GM21390 (cell line): ENCODE measurements at regions not wholly inside any gene's neighbourhood (a gene's known extent, or its start where the extent isn't known, plus 50 kb on each side); places are given as distances from the start of the nearest gene placed in this dataset.
"Not testable (repeated sequence)": the region's sequence is repeated elsewhere in the genome, so short reads cannot be mapped to it uniquely, and the experiment has no call there.

ENCODE experiments used
- ATAC-seq: cut with Tn5 transposase; IDR thresholded peaks from one replicate; pipeline ENCODE4 v1.9.1; 2021; ENCODE audit not compliant: unreplicated experiment

- ATAC-seq, result not testable (repeated sequence)
Measured at GRCh38 chr4:189622574-189622973, 318.1 kb upstream of the FRG1 start.

- not testable (repeated sequence) for ATAC-seq
Measured at GRCh38 chr4:189627041-189627440, 313.6 kb upstream of the FRG1 start.

DNA sequence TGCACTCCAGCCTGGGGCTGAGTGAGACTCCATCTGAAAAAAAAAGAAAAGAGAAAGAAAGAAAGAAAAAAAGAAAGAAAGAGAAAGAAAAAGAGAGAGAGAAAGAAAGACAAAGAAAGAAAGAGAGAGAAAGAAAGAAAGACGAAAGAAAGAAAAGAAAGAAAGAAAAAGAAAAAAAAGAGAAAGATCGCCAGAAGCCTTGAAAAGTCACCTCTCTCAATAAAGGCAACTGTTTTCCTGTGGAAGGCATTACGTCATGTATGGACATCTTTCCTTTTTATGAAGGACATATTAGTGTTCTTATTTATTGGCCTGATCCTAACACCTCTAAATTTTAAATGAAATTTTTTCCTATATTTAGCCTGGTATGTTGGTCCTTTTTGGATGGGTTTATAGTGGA is 310.9 kb upstream of the FRG1 start:
- not testable (repeated sequence) for ATAC-seq

- ATAC-seq, result not testable (repeated sequence)
Measured at GRCh38 chr4:189630913-189631567, 309.6 kb upstream of the FRG1 start.

DNA sequence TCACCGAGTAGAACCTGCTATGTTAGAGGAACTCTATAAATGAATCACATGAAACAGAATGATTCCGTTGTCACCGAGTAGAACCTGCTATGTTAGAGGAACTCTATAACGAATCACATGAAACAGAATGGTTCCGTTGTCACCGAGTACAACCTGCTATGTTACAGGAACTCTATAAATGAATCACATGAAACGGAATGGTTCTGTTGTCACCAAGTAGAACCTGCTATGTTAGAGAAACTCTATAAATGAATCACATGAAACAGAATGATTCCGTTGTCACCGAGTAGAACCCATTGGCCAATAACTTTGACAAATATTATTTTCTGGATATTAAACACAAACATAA is 309.1 kb upstream of the FRG1 start:
- not testable (repeated sequence) for ATAC-seq

DNA sequence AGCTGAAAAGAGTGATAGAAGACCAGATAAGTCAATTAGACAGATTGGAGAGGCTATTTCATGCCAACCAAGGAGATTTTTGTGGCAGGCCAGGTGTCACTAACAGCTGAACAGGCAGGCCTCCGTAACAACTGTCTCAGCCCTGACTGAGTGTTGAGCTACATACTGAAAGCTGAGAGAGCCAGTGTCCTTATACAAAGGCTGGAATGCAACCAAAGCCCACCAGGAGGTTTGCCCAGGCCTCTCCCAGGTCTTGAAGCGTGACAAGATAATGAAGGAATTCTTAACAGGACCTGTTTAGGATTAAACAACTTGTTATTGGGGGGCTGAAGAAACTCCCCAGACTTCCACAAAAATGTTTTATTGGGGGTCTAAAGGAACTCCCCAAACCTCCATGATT is 290.2 kb upstream of the FRG1 start:
- not testable (repeated sequence) for ATAC-seq

GRCh38 chr4:189653130-189653653 is 287.5 kb upstream of the FRG1 start:
- not testable (repeated sequence) for ATAC-seq

DNA sequence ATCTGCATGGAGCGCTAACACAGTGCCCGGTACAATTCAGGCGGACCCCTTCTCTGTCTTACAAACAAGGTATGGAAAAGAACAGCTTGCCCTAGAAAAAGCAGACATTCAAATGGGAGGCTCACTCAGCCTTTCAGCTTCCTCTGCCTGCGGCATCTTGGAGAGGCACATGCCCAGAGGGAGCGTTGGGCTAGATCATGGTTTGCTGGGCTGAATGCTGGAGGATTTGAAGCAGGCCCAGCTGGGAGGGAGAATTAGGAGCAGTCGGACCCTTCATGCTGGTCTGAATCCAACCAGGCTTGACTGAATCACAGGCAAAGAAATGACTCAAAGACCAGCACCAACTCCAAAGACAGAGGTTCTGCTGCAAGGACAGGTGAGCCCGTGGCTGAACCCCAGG is 286.7 kb upstream of the FRG1 start:
- ATAC-seq, result not testable (repeated sequence)

- not testable (repeated sequence) for ATAC-seq
Measured at GRCh38 chr4:189654396-189654795, 286.3 kb upstream of the FRG1 start.

DNA sequence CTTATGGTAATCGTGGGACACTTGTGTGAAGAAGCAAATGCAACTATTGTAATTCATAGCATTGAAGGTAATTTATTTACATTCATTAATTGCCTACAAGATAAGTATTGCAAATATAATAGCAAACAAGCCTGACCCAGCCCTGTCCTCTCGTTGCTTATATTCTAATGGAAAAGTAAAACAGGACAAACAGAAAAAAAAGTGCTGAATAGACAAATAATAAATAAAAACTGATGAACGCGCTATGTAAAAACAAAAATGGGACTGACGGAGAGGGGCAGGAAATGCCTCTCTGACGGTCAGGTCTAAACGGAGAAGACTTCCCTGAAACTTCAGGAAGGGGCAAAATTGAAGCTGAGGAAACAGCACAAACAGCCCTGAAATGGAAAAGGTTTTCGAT is 284.9 kb upstream of the FRG1 start:
- not testable (repeated sequence) for ATAC-seq

DNA sequence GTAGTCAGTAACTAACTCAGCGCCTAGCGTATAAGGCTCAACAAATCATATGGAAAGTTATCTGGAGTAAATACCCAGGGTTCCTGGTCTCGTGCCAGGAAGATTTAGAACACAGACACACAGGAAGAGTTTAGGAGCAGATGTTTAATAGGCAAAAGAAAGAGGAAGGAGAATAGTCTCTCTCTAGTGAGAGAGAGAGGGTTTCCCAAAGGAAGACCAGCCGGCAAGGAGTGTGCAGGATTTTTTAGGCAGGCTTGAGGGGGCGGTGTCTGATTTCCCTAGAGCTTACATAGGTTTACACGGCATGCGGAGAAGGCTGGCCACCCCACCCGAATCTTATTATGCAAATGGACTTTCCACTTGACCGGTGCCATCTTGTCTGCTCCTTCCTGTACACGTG is 284.0 kb upstream of the FRG1 start:
- no peak for ATAC-seq

DNA sequence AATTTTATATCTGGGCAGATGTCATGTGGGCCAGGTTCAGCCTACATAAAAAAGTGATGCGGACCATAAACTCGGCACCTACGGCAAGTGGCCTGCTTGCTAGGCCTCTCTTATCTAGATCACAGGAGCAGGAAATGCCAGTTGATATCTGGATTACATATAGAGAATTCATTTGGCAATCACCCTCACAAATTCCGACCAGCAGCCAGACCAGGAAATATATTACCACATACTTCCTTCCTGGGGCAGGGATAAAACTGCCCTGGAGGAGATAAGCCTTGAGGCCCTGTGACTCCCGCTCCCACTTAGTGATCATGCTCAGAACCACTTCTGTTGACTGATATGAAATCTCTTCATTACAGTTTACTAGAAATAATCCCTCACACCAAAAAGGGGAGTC is 282.4 kb upstream of the FRG1 start:
- not testable (repeated sequence) for ATAC-seq

DNA sequence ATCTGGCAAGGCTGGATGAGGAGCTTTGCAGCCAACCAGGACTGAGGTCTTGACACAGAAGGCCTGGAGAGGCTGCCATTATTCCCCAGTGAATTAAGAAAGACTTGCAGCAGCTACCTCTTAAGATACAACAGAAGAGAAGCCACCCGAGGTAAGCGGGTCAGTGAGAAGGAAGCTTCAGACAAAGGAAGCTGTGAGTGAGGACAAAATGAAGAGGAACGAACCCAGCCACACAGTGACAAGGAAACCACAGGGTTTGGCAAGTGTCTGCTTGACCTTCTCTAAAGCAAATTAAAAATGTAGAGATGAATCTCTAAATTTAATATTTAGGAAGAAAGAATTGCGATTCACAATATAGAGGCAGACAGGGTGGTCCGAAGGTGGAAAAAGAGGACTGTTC is 281.8 kb upstream of the FRG1 start:
- not testable (repeated sequence) for ATAC-seq

DNA sequence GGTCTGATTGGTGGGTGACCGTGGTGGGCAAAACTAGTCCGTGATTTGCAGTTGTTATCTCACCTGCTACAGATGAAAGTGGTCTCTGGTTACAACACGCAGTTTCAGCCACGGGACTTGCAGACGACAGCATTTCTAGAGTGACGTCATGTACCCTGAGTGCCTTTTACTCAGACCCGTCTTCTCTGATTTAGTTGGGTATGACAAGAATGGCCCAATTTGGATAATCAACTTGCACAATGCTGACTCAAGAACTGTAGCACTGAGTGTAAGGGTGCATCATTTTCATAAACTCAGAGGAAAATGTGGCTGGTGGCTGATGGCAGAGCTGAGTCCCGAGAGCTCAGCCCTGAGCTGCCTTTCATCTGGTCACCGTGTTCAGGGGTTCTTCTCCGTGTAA is 281.4 kb upstream of the FRG1 start:
- no peak for ATAC-seq

DNA sequence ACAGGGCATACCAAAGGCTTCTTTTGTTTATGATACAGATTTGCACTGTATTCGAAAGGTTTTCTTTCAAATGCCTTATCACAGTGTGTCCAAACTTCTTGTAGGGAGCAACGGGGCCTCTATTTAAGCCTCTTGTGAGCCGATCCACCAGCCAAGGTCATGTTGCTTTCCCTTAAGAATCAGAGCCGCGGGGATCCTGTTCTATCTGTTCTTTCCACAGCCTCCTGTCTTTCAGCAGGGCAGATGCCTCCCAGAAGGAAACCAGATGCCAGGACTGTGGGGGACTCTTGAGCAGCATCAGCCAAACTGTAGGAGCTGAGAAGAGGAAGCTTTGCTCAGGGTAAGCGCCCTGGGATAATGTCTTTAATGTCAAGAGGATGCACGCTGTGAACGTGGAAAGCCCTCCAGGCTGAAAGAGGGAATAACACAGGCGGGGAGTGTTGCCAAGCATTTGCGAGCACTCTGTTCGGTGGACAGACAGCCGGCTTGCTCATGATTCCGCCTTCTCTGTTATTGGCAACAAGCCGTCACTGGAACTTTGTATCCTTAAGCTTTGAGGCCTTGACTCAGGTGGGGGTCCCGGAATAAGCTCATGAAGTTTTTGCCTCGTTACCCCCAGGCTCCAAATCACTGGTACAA is 279.8 kb upstream of the FRG1 start:
- no peak for ATAC-seq

DNA sequence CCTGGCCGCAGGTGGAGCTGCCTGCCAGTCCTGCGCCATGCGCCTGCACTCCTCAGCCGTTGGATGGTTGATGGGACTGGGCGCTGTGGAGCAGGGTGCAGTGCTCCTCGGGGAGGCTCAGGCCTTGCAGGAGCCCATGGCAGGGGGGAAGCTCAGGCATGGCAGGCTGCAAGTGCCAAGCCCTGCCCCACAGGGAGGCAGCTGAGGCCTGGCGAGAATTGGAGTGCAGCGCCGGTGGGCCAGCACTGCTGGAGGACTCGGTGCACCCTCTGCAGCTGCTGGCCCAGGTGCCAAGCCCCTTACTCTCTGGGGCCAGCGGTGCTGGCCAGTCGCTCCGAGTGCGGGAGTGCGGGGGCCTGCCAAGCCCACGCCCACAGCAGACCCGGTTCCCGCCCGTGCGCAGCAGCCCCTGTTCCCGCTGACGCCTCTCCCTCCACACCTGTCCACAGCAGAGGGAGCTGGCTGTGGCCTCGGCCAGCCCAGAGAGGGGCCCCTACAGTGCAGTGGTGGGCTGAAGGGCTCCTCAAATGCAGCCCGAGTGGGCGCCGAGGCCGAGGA is 275.9 kb upstream of the FRG1 start:
- ATAC-seq, result no peak

DNA sequence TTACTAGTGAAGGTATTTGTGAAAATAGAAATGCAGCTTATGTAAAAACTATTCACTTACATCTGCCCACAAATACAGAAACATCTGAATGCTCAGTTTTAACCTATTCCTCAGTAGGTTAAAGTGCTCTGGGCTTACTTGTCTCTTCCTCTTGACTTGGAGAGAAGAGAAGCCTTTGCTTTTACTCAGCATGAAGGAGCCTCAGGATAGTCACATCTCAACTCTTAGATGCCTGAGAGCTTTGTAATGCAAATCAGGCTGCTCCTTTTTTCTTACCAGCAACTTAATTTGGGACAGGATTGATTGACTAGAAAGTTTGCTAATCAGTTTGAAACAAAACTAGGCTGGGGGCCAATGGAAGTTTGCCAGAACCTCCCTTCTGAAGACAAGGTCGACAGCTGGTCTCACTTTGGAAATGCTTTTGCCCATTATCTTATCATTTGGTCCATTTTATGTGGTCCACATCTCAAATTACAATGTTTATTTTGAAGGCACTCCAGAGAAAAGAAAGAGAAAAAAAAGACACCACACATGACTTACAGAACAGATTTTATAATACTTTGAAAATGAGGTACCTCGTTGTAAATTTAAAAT is 274.9 kb upstream of the FRG1 start:
- ATAC-seq, result not testable (repeated sequence)

DNA sequence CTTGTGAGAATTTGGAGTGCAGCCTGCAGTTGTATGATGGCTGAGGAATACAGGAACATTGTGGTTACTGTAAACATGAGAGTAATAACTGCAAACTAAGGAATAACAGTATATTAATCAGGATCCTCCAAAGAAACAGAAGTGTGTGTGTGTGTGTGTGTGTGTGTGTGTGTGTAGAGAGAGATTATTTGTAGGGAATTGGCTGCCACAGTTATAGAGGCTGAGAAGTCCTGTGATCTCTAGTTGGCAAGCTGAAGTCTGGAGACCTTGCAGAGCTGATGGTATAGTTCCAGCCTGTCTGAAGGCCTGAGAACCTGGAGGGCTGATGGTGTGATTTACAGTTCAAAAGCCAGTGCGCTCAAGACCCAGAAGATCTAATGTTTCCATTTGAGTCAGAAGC is 273.3 kb upstream of the FRG1 start:
- not testable (repeated sequence) for ATAC-seq

GRCh38 chr4:189697675-189698245 is 242.9 kb upstream of the FRG1 start:
- ATAC-seq, result not testable (repeated sequence)

- not testable (repeated sequence) for ATAC-seq
Measured at GRCh38 chr4:189703000-189703399, 237.7 kb upstream of the FRG1 start.

- ATAC-seq, result not testable (repeated sequence)
Measured at GRCh38 chr4:189706821-189707220, 233.9 kb upstream of the FRG1 start.
